Neuron (in vitro differentiated cells): ENCODE measurements at regions not wholly inside any gene's neighbourhood (a gene's known extent, or its start where the extent isn't known, plus 50 kb on each side); places are given as distances from the start of the nearest gene placed in this dataset.
"Not testable (repeated sequence)": the region's sequence is repeated elsewhere in the genome, so short reads cannot be mapped to it uniquely, and the experiment has no call there.

Experiments used
- H2AFZ ChIP-seq: one replicate; pipeline ENCODE4 v1.6.1; 2013; ENCODE audit warnings: low read depth, mild to moderate bottlenecking, inconsistent platforms, low read length, moderate library complexity
- H3K27me3 ChIP-seq: one replicate; pipeline ENCODE4 v1.6.1; 2013; ENCODE audit warnings: low read length; ENCODE audit not compliant: insufficient read depth
- H3K36me3 ChIP-seq: one replicate; pipeline ENCODE4 v1.6.1; 2013; ENCODE audit warnings: low read length; ENCODE audit not compliant: insufficient read depth
- H3K4me1 ChIP-seq: one replicate; pipeline ENCODE4 v1.6.1; 2013; ENCODE audit warnings: low read length; ENCODE audit not compliant: insufficient read depth
- H3K4me3 ChIP-seq: 2 replicates; pipeline ENCODE4 v1.5.1; 2013; ENCODE audit warnings: mild to moderate bottlenecking, low read length, moderate library complexity
- H3K9me3 ChIP-seq: one replicate; pipeline ENCODE4 v1.6.1; 2013; ENCODE audit warnings: low read length

- no peaks in the 10 kb centered on the region for H3K4me1 ChIP-seq
- H3K4me3 ChIP-seq, result no peak overlapping the region
- no peaks in the 10 kb centered on the region for H3K9me3 ChIP-seq
These were observed 125.8 kb upstream of the NFIA start for GRCh38 chr1:60956520-60956919.

GRCh38 chr1:60952612-60953111, 129.7 kb upstream of the NFIA start:
- H2AFZ ChIP-seq, result no peak overlapping the region
- no peaks in the 10 kb centered on the region for H3K4me1 ChIP-seq
- no peaks in the 10 kb centered on the region for H3K27me3 ChIP-seq
- no peaks in the 10 kb centered on the region for H3K9me3 ChIP-seq
- H3K4me3 ChIP-seq, result no peak overlapping the region
- H3K36me3 ChIP-seq, result no peaks in the 10 kb centered on the region

More at GRCh38 chr1:60956520-60956919, 125.8 kb upstream of the NFIA start:
- H2AFZ ChIP-seq, result no peak overlapping the region
- H3K36me3 ChIP-seq, result no peaks in the 10 kb centered on the region
- H3K27me3 ChIP-seq, result peaks cover 2% of the 10 kb centered on the region

- Histone ChIP-seq H3K4me3 (no peak overlapping the region), H3K36me3 (no peaks in the 10 kb centered on the region), H3K4me1 (no peaks in the 10 kb centered on the region), H2AFZ (no peak overlapping the region), H3K27me3 (no peaks in the 10 kb centered on the region), H3K9me3 (no peaks in the 10 kb centered on the region)
These were observed 131.9 kb upstream of the NFIA start for GRCh38 chr1:60950224-60951063.

GRCh38 chr1:60949826-60950197, 132.5 kb upstream of the NFIA start:
- no peaks in the 10 kb centered on the region for H3K36me3 ChIP-seq
- H3K4me3 ChIP-seq, result no peak overlapping the region
- H3K4me1 ChIP-seq, result no peaks in the 10 kb centered on the region
- H3K27me3 ChIP-seq, result no peaks in the 10 kb centered on the region
- H2AFZ ChIP-seq, result no peak overlapping the region
- no peaks in the 10 kb centered on the region for H3K9me3 ChIP-seq

- Histone ChIP-seq H3K4me1 (no peaks in the 10 kb centered on the region), H3K36me3 (no peaks in the 10 kb centered on the region), H3K9me3 (no peaks in the 10 kb centered on the region), H3K4me3 (no peak overlapping the region), H3K27me3 (no peaks in the 10 kb centered on the region), H2AFZ (no peak overlapping the region)
These were observed 133.1 kb upstream of the NFIA start for GRCh38 chr1:60949154-60949825.

- no peak overlapping the region for H3K4me3 ChIP-seq
- no peaks in the 10 kb centered on the region for H3K36me3 ChIP-seq
- no peaks in the 10 kb centered on the region for H3K27me3 ChIP-seq
- H2AFZ ChIP-seq, result no peak overlapping the region
- no peaks in the 10 kb centered on the region for H3K9me3 ChIP-seq
- no peaks in the 10 kb centered on the region for H3K4me1 ChIP-seq
These were observed 133.9 kb upstream of the NFIA start for GRCh38 chr1:60948486-60948885.

GRCh38 chr1:60947367-60947766, 135.0 kb upstream of the NFIA start:
- H3K27me3 ChIP-seq, result no peaks in the 10 kb centered on the region
- H3K4me3 ChIP-seq, result no peak overlapping the region
- no peak overlapping the region for H2AFZ ChIP-seq
- H3K36me3 ChIP-seq, result no peaks in the 10 kb centered on the region
- no peaks in the 10 kb centered on the region for H3K4me1 ChIP-seq
- no peaks in the 10 kb centered on the region for H3K9me3 ChIP-seq

GRCh38 chr1:60942896-60943638, 139.3 kb upstream of the NFIA start:
- Histone ChIP-seq H3K27me3 (no peaks in the 10 kb centered on the region), H3K36me3 (no peaks in the 10 kb centered on the region), H2AFZ (no peak overlapping the region), H3K9me3 (no peaks in the 10 kb centered on the region), H3K4me1 (no peaks in the 10 kb centered on the region), H3K4me3 (no peak overlapping the region)

GRCh38 chr1:60942291-60942690, 140.1 kb upstream of the NFIA start:
- Histone ChIP-seq H3K36me3 (no peaks in the 10 kb centered on the region), H3K4me1 (no peaks in the 10 kb centered on the region), H3K4me3 (no peak overlapping the region), H3K9me3 (no peaks in the 10 kb centered on the region), H3K27me3 (no peaks in the 10 kb centered on the region), H2AFZ (no peak overlapping the region)

- not testable (repeated sequence) for H3K36me3 ChIP-seq, H3K27me3 ChIP-seq, H3K4me3 ChIP-seq, H3K9me3 ChIP-seq, H3K4me1 ChIP-seq, H2AFZ ChIP-seq
These were observed 141.7 kb upstream of the NFIA start for GRCh38 chr1:60940685-60941084.

GRCh38 chr1:60937720-60938119, 144.6 kb upstream of the NFIA start:
- no peak overlapping the region for H2AFZ ChIP-seq
- no peak overlapping the region for H3K4me3 ChIP-seq
- no peaks in the 10 kb centered on the region for H3K27me3 ChIP-seq
- H3K9me3 ChIP-seq, result no peaks in the 10 kb centered on the region
- no peaks in the 10 kb centered on the region for H3K4me1 ChIP-seq
- H3K36me3 ChIP-seq, result no peaks in the 10 kb centered on the region

- Histone ChIP-seq H3K4me1 (no peaks in the 10 kb centered on the region), H2AFZ (no peak overlapping the region), H3K27me3 (no peaks in the 10 kb centered on the region), H3K9me3 (no peaks in the 10 kb centered on the region), H3K4me3 (no peak overlapping the region), H3K36me3 (no peaks in the 10 kb centered on the region)
These were observed 145.6 kb upstream of the NFIA start for GRCh38 chr1:60936591-60937342.
